Liver (tissue), 3 donors: ENCODE measurements at regions not wholly inside any gene's neighbourhood (a gene's known extent, or its start where the extent isn't known, plus 50 kb on each side); places are given as distances from the start of the nearest gene placed in this dataset.
"Not testable (repeated sequence)": the region's sequence is repeated elsewhere in the genome, so short reads cannot be mapped to it uniquely, and the experiment has no call there.

Source experiments
- EGR1 ChIP-seq, 2 donors: IDR thresholded peaks; 2 replicates each; pipeline ENCODE4 v1.6.1; 2016 to 2018; ENCODE audit warnings: antibody characterized with exemption in 2 of 2, low read depth in 2 of 2
- GABPA ChIP-seq, 2 donors: IDR thresholded peaks in 1 of 2; conservative IDR thresholded peaks in 1 of 2; 2 replicates each; pipeline ENCODE4 v1.6.1; 2016; ENCODE audit warnings: antibody characterized with exemption in 2 of 2, mild to moderate bottlenecking in 1 of 2, moderate library complexity in 1 of 2
- HNF4G ChIP-seq: IDR thresholded peaks from 2 replicates; pipeline ENCODE4 v1.6.1; 2016; ENCODE audit warnings: antibody characterized with exemption
- JUND ChIP-seq, 2 donors: IDR thresholded peaks; 2 replicates each; pipeline ENCODE4 v1.6.1; 2016; ENCODE audit warnings: antibody characterized with exemption in 2 of 2
- RAD21 ChIP-seq, 2 donors: IDR thresholded peaks; 2 replicates each; pipeline ENCODE4 v1.6.1; 2016; ENCODE audit warnings: antibody characterized with exemption in 2 of 2, mild to moderate bottlenecking in 2 of 2
- REST ChIP-seq: IDR thresholded peaks from 2 replicates; pipeline ENCODE4 v1.6.1; 2016; ENCODE audit warnings: antibody characterized with exemption, mild to moderate bottlenecking
- RXRA ChIP-seq, 2 donors: IDR thresholded peaks; 2 replicates each; pipeline ENCODE4 v1.6.1; 2017 to 2018; ENCODE audit warnings: antibody characterized with exemption in 2 of 2, mild to moderate bottlenecking in 1 of 2
- SP1 ChIP-seq: IDR thresholded peaks from 2 replicates; pipeline ENCODE4 v1.6.1; 2018; ENCODE audit warnings: antibody characterized with exemption, mild to moderate bottlenecking
- TAF1 ChIP-seq: conservative IDR thresholded peaks from 2 replicates; pipeline ENCODE4 v1.6.1; 2016; ENCODE audit warnings: antibody characterized with exemption, mild to moderate bottlenecking
- YY1 ChIP-seq: IDR thresholded peaks from 2 replicates; pipeline ENCODE4 v1.6.1; 2016; ENCODE audit warnings: antibody characterized with exemption, mild to moderate bottlenecking
- TF ChIP-seq, protein P1 (sequence below): fragments of 150-350 bp; IDR thresholded peaks from 2 replicates; pipeline ENCODE4 v1.5.1; 2017; ENCODE audit warnings: improper control_type of control experiment, low read depth, low read length; ENCODE audit not compliant: missing input control
- TF ChIP-seq, protein P2 (sequence below): IDR thresholded peaks from 2 replicates; pipeline ENCODE4 v1.6.1; 2016; ENCODE audit warnings: antibody characterized with exemption
- TF ChIP-seq, protein P3 (sequence below): IDR thresholded peaks from 2 replicates; pipeline ENCODE4 v1.6.1; 2016; ENCODE audit warnings: antibody characterized with exemption
- TF ChIP-seq, protein P4 (sequence below): IDR thresholded peaks from 2 replicates; pipeline ENCODE4 v1.6.1; 2016; ENCODE audit warnings: antibody characterized with exemption
- donor health status: healthy.
- donor health status: healthy.

DNA sequence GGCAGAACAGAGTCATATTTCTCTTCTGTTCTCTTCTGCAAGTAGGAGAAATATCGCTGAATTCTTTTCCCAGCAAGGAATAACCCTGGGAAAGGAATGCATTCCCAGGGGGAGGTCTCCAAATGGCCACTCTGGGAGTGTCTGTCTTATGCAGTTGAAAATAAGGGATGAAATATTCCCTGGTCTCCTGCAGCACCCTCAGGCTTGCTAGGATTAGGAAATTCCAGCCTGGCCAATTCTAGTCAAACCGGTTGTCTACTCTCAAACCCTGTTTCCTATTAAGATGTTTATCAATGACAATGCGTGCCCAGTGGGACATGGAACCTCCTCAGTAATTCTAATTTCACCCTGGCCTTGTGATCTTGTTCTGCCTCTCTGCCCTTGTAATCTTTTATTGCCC lies 501.1 kb upstream of the OLFM3 start:
- TF ChIP-seq, protein P1, sequence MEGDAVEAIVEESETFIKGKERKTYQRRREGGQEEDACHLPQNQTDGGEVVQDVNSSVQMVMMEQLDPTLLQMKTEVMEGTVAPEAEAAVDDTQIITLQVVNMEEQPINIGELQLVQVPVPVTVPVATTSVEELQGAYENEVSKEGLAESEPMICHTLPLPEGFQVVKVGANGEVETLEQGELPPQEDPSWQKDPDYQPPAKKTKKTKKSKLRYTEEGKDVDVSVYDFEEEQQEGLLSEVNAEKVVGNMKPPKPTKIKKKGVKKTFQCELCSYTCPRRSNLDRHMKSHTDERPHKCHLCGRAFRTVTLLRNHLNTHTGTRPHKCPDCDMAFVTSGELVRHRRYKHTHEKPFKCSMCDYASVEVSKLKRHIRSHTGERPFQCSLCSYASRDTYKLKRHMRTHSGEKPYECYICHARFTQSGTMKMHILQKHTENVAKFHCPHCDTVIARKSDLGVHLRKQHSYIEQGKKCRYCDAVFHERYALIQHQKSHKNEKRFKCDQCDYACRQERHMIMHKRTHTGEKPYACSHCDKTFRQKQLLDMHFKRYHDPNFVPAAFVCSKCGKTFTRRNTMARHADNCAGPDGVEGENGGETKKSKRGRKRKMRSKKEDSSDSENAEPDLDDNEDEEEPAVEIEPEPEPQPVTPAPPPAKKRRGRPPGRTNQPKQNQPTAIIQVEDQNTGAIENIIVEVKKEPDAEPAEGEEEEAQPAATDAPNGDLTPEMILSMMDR = not testable (repeated sequence)
- not testable (repeated sequence) for TF ChIP-seq TAF1; RXRA (IDR thresholded peaks at IDR 0.05); REST; RAD21 (IDR thresholded peaks at IDR 0.05); SP1; YY1; EGR1 (IDR thresholded peaks at IDR 0.05; ENCODE audit: low read depth in 2 of 2); HNF4G; GABPA (IDR thresholded peaks at IDR 0.05 in 1 of 2, conservative IDR thresholded peaks at IDR 0.05 in 1 of 2); JUND (IDR thresholded peaks at IDR 0.05)
- TF ChIP-seq, protein P2, sequence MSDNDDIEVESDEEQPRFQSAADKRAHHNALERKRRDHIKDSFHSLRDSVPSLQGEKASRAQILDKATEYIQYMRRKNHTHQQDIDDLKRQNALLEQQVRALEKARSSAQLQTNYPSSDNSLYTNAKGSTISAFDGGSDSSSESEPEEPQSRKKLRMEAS = not testable (repeated sequence)
- TF ChIP-seq, protein P3, sequence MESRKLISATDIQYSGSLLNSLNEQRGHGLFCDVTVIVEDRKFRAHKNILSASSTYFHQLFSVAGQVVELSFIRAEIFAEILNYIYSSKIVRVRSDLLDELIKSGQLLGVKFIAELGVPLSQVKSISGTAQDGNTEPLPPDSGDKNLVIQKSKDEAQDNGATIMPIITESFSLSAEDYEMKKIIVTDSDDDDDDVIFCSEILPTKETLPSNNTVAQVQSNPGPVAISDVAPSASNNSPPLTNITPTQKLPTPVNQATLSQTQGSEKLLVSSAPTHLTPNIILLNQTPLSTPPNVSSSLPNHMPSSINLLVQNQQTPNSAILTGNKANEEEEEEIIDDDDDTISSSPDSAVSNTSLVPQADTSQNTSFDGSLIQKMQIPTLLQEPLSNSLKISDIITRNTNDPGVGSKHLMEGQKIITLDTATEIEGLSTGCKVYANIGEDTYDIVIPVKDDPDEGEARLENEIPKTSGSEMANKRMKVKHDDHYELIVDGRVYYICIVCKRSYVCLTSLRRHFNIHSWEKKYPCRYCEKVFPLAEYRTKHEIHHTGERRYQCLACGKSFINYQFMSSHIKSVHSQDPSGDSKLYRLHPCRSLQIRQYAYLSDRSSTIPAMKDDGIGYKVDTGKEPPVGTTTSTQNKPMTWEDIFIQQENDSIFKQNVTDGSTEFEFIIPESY = not testable (repeated sequence)
- TF ChIP-seq, protein P4, sequence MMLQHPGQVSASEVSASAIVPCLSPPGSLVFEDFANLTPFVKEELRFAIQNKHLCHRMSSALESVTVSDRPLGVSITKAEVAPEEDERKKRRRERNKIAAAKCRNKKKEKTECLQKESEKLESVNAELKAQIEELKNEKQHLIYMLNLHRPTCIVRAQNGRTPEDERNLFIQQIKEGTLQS = not testable (repeated sequence)
